ENCODE measurements at regions not wholly inside any gene's neighbourhood (a gene's known extent, or its start where the extent isn't known, plus 50 kb on each side); places are given as distances from the start of the nearest gene placed in this dataset.

DNA sequence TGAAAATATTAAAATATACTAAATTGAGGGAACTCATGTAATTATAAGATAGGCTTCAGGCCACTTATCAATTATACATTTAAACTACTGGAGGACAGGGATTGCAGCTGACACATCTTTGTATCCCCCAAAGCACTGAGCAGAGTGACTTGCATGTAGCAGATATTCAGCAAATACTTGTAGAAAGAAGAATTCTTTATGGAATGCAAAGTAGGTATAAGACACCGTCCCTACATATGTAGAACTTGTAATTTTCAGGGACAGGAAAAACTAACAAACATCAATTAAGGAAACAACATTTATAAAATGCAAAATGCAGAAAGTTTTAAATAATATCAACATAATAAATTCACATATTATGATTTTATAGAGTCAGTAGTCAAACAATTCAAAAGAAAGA lies 719.2 kb downstream of the OLFM4 start:
- TF ChIP-seq POLR2AphosphoS5 (IDR thresholded peaks at IDR 0.05; ENCODE audit: insufficient read depth in 1 of 2, low read depth in 1 of 2) = no peak
- TF ChIP-seq POLR2A (IDR thresholded peaks at IDR 0.05) = no peak
- no peak for TF ChIP-seq CTCF (IDR thresholded peaks at IDR 0.05)
- H3K9me3 ChIP-seq = no peaks in the 10 kb centered on the region
- intact Hi-C loops (cut with DNase I) = no loop called here
- H3K4me1 ChIP-seq = no peaks in the 10 kb centered on the region
- no peaks in the 10 kb centered on the region for H3K27me3 ChIP-seq
- no peaks in the 10 kb centered on the region for H3K36me3 ChIP-seq
- DNase-seq (ENCODE audit: extremely low spot score in 2 of 2) = no peak
- H3K4me3 ChIP-seq = no peak overlapping the region
- no peak overlapping the region for H3K27ac ChIP-seq

- Histone ChIP-seq H3K36me3 (no peaks in the 10 kb centered on the region), H3K27me3 (no peaks in the 10 kb centered on the region), H3K4me1 (no peaks in the 10 kb centered on the region), H3K9me3 (no peaks in the 10 kb centered on the region), H3K4me3 (no peak overlapping the region), H3K27ac (no peak overlapping the region)
- DNase-seq (ENCODE audit: extremely low spot score in 2 of 2) = no peak
- intact Hi-C loops (cut with DNase I) = no loop called here
- TF ChIP-seq CTCF (IDR thresholded peaks at IDR 0.05) = no peak
- no peak for TF ChIP-seq POLR2A (IDR thresholded peaks at IDR 0.05)
- no peak for TF ChIP-seq POLR2AphosphoS5 (IDR thresholded peaks at IDR 0.05; ENCODE audit: insufficient read depth in 1 of 2, low read depth in 1 of 2)
Measured at GRCh38 chr13:53749306-53749705, 720.7 kb downstream of the OLFM4 start.

- no peaks in the 10 kb centered on the region for H3K9me3 ChIP-seq
- H3K4me3 ChIP-seq = no peak overlapping the region
- no peak for DNase-seq (ENCODE audit: extremely low spot score in 2 of 2)
- H3K27me3 ChIP-seq = no peaks in the 10 kb centered on the region
- no peaks in the 10 kb centered on the region for H3K4me1 ChIP-seq
- no peaks in the 10 kb centered on the region for H3K36me3 ChIP-seq
- no peak for TF ChIP-seq CTCF (IDR thresholded peaks at IDR 0.05)
- no peak for TF ChIP-seq POLR2AphosphoS5 (IDR thresholded peaks at IDR 0.05; ENCODE audit: insufficient read depth in 1 of 2, low read depth in 1 of 2)
- no peak for TF ChIP-seq POLR2A (IDR thresholded peaks at IDR 0.05)
- H3K27ac ChIP-seq = no peak overlapping the region
- intact Hi-C loops (cut with DNase I) = no loop called here
Measured at GRCh38 chr13:53759016-53759415, 730.4 kb downstream of the OLFM4 start.

DNA sequence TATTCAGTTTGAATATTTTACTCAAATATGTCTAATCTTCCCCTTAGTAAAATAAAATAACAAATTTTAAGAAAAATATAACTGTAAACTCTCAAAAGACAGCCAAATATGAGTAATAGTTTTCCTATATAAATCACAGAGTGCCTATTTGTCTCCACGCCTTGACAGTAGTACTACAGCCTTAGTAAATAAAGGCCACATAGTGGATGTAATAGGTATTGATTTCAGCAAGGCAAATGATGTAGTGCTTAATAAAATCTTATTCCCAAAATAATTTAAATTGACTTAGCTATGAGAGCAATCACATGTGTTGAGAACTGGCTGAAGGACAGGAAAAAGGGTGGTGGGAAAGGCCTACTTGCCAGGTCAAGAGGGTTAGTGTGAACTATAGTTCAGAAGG lies 747.2 kb downstream of the OLFM4 start:
- no peak for DNase-seq (ENCODE audit: extremely low spot score in 2 of 2)
- Histone ChIP-seq H3K36me3 (no peaks in the 10 kb centered on the region), H3K4me1 (no peaks in the 10 kb centered on the region), H3K27me3 (no peaks in the 10 kb centered on the region), H3K9me3 (no peaks in the 10 kb centered on the region), H3K4me3 (no peak overlapping the region), H3K27ac (no peak overlapping the region)
- intact Hi-C loops (cut with DNase I) = no loop called here
- no peak for TF ChIP-seq POLR2AphosphoS5 (IDR thresholded peaks at IDR 0.05; ENCODE audit: insufficient read depth in 1 of 2, low read depth in 1 of 2)
- TF ChIP-seq CTCF (IDR thresholded peaks at IDR 0.05) = no peak
- TF ChIP-seq POLR2A (IDR thresholded peaks at IDR 0.05) = no peak

GRCh38 chr13:53778937-53779336 lies 750.3 kb downstream of the OLFM4 start:
- intact Hi-C loops (cut with DNase I) = no loop called here
- H3K27ac ChIP-seq = no peak overlapping the region
- no peaks in the 10 kb centered on the region for H3K4me1 ChIP-seq
- TF ChIP-seq CTCF (IDR thresholded peaks at IDR 0.05) (no peak), POLR2AphosphoS5 (IDR thresholded peaks at IDR 0.05; ENCODE audit: insufficient read depth in 1 of 2, low read depth in 1 of 2) (no peak), POLR2A (IDR thresholded peaks at IDR 0.05) (no peak)
- H3K27me3 ChIP-seq = no peaks in the 10 kb centered on the region
- no peak for DNase-seq (ENCODE audit: extremely low spot score in 2 of 2)
- H3K36me3 ChIP-seq = no peaks in the 10 kb centered on the region
- no peak overlapping the region for H3K4me3 ChIP-seq
- no peaks in the 10 kb centered on the region for H3K9me3 ChIP-seq
